HG02759 (cell line): ENCODE measurements at regions not wholly inside any gene's neighbourhood (a gene's known extent, or its start where the extent isn't known, plus 50 kb on each side); places are given as distances from the start of the nearest gene placed in this dataset.

Experiments
- ATAC-seq: cut with Tn5 transposase; IDR thresholded peaks from one replicate; pipeline ENCODE4 v1.9.1; 2021; ENCODE audit warnings: mild to moderate bottlenecking, moderate library complexity; ENCODE audit not compliant: unreplicated experiment

- no peak for ATAC-seq
Measured at GRCh38 chr13:44267980-44268379, 105.6 kb upstream of the SERP2 start.

- no peak for ATAC-seq
Measured at GRCh38 chr13:44268980-44269379, 104.6 kb upstream of the SERP2 start.

- ATAC-seq: no peak
Measured at GRCh38 chr13:44270150-44270549, 103.5 kb upstream of the SERP2 start.

GRCh38 chr13:44271031-44271455 is 102.6 kb upstream of the SERP2 start:
- no peak for ATAC-seq

- ATAC-seq: no peak
Measured at GRCh38 chr13:44271473-44271872, 102.2 kb upstream of the SERP2 start.

GRCh38 chr13:44271915-44272341 is 101.7 kb upstream of the SERP2 start:
- ATAC-seq: no peak

GRCh38 chr13:44272692-44273091 is 100.9 kb upstream of the SERP2 start:
- ATAC-seq: no peak

- no peak for ATAC-seq
Measured at GRCh38 chr13:44273216-44273615, 100.4 kb upstream of the SERP2 start.

- peak; percentile 92 for ATAC-seq
Measured at GRCh38 chr13:44273991-44274770, 99.4 kb upstream of the SERP2 start.

GRCh38 chr13:44274771-44275205 is 98.8 kb upstream of the SERP2 start:
- ATAC-seq: no peak

- no peak for ATAC-seq
Measured at GRCh38 chr13:44275381-44275780, 98.2 kb upstream of the SERP2 start.

GRCh38 chr13:44276061-44276460 is 97.6 kb upstream of the SERP2 start:
- ATAC-seq: no peak

- no peak for ATAC-seq
Measured at GRCh38 chr13:44277459-44277858, 96.2 kb upstream of the SERP2 start.

GRCh38 chr13:44278166-44278565 is 95.5 kb upstream of the SERP2 start:
- no peak for ATAC-seq

GRCh38 chr13:44280456-44280855 is 93.2 kb upstream of the SERP2 start:
- no peak for ATAC-seq

- no peak for ATAC-seq
Measured at GRCh38 chr13:44281252-44282000, 92.2 kb upstream of the SERP2 start.

GRCh38 chr13:44283600-44283999 is 90.0 kb upstream of the SERP2 start:
- ATAC-seq: no peak

GRCh38 chr13:44287958-44288357 is 85.7 kb upstream of the SERP2 start:
- ATAC-seq: no peak

- no peak for ATAC-seq
Measured at GRCh38 chr13:44292545-44292944, 81.1 kb upstream of the SERP2 start.

GRCh38 chr13:44293374-44293773 is 80.2 kb upstream of the SERP2 start:
- ATAC-seq: no peak

- no peak for ATAC-seq
Measured at GRCh38 chr13:44293908-44294735, 79.5 kb upstream of the SERP2 start.
